BLaER1 (cell line): ENCODE measurements at regions not wholly inside any gene's neighbourhood (a gene's known extent, or its start where the extent isn't known, plus 50 kb on each side); places are given as distances from the start of the nearest gene placed in this dataset.

Experiments
- H3K27ac ChIP-seq: shearing (Covaris generic); formaldehyde crosslinking; 2 replicates; pipeline ENCODE4 v1.8.1; 2022
- H3K27me3 ChIP-seq: shearing (Covaris generic); formaldehyde crosslinking; 2 replicates; pipeline ENCODE4 v1.8.1; 2022
- H3K36me3 ChIP-seq: shearing (Covaris generic); formaldehyde crosslinking; 2 replicates; pipeline ENCODE4 v1.8.1; 2022
- H3K4me1 ChIP-seq: shearing (Covaris generic); formaldehyde crosslinking; 2 replicates; pipeline ENCODE4 v1.8.1; 2022
- H3K4me2 ChIP-seq: shearing (Covaris generic); formaldehyde crosslinking; 2 replicates; pipeline ENCODE4 v1.8.1; 2022
- H3K4me3 ChIP-seq: shearing (Covaris generic); formaldehyde crosslinking; 2 replicates; pipeline ENCODE4 v1.8.1; 2022
- H3K9ac ChIP-seq: shearing (Covaris generic); formaldehyde crosslinking; 2 replicates; pipeline ENCODE4 v1.8.1; 2022
- H3K9me3 ChIP-seq: shearing (Covaris generic); formaldehyde crosslinking; 2 replicates; pipeline ENCODE4 v1.8.1; 2022
- H4K20me1 ChIP-seq: shearing (Covaris generic); formaldehyde crosslinking; 2 replicates; pipeline ENCODE4 v1.8.1; 2022
- Cebpa-rat ChIP-seq: shearing (Covaris generic); IDR thresholded peaks from 2 replicates; pipeline ENCODE4 v1.8.1; 2022

GRCh38 chr7:84665339-84665738, 470.8 kb upstream of the SEMA3A start:
- Histone ChIP-seq H3K9me3 (no peaks in the 10 kb centered on the region), H3K4me2 (no peak overlapping the region), H3K27me3 (no peaks in the 10 kb centered on the region), H3K4me1 (peaks cover 10% of the 10 kb centered on the region), H3K27ac (no peak overlapping the region), H4K20me1 (no peaks in the 10 kb centered on the region), H3K4me3 (no peak overlapping the region), H3K36me3 (no peaks in the 10 kb centered on the region), H3K9ac (no peak overlapping the region)
- no peak for TF ChIP-seq Cebpa-rat

- Histone ChIP-seq H3K4me2 (no peak overlapping the region), H3K9me3 (no peaks in the 10 kb centered on the region), H3K4me3 (no peak overlapping the region), H3K4me1 (peaks cover 8% of the 10 kb centered on the region), H3K27me3 (no peaks in the 10 kb centered on the region), H3K27ac (no peak overlapping the region), H4K20me1 (no peaks in the 10 kb centered on the region), H3K36me3 (no peaks in the 10 kb centered on the region), H3K9ac (no peak overlapping the region)
- no peak for TF ChIP-seq Cebpa-rat
These were observed 470.0 kb upstream of the SEMA3A start for GRCh38 chr7:84664626-84665025.

GRCh38 chr7:84663224-84663623, 468.6 kb upstream of the SEMA3A start:
- Histone ChIP-seq H3K4me3 (no peak overlapping the region), H3K36me3 (no peaks in the 10 kb centered on the region), H3K9me3 (no peaks in the 10 kb centered on the region), H3K4me2 (no peak overlapping the region), H3K27ac (no peak overlapping the region), H3K27me3 (no peaks in the 10 kb centered on the region), H3K4me1 (no peaks in the 10 kb centered on the region), H3K9ac (no peak overlapping the region), H4K20me1 (no peaks in the 10 kb centered on the region)
- TF ChIP-seq Cebpa-rat, result no peak

- no peaks in the 10 kb centered on the region for H3K36me3 ChIP-seq
- no peaks in the 10 kb centered on the region for H4K20me1 ChIP-seq
- H3K4me3 ChIP-seq, result no peak overlapping the region
- H3K27me3 ChIP-seq, result no peaks in the 10 kb centered on the region
- no peak overlapping the region for H3K4me2 ChIP-seq
- TF ChIP-seq Cebpa-rat, result no peak
- H3K27ac ChIP-seq, result no peak overlapping the region
- no peaks in the 10 kb centered on the region for H3K4me1 ChIP-seq
- no peaks in the 10 kb centered on the region for H3K9me3 ChIP-seq
- H3K9ac ChIP-seq, result no peak overlapping the region
These were observed 463.7 kb upstream of the SEMA3A start for GRCh38 chr7:84658286-84658685.

GRCh38 chr7:84654273-84654672, 459.7 kb upstream of the SEMA3A start:
- Histone ChIP-seq H3K9ac (no peak overlapping the region), H3K27me3 (no peaks in the 10 kb centered on the region), H3K4me1 (no peaks in the 10 kb centered on the region), H3K36me3 (no peaks in the 10 kb centered on the region), H4K20me1 (no peaks in the 10 kb centered on the region), H3K4me2 (no peak overlapping the region), H3K4me3 (no peak overlapping the region), H3K27ac (no peak overlapping the region), H3K9me3 (no peaks in the 10 kb centered on the region)
- no peak for TF ChIP-seq Cebpa-rat

- TF ChIP-seq Cebpa-rat, result no peak
- Histone ChIP-seq H3K9me3 (no peaks in the 10 kb centered on the region), H4K20me1 (no peaks in the 10 kb centered on the region)
These were observed 457.3 kb upstream of the SEMA3A start for GRCh38 chr7:84651876-84652275.

GRCh38 chr7:84647797-84648757, 453.5 kb upstream of the SEMA3A start:
- no peaks in the 10 kb centered on the region for H3K36me3 ChIP-seq

More at GRCh38 chr7:84651876-84652275, 457.3 kb upstream of the SEMA3A start:
- Histone ChIP-seq H3K36me3 (no peaks in the 10 kb centered on the region), H3K4me3 (no peak overlapping the region), H3K27me3 (no peaks in the 10 kb centered on the region), H3K27ac (no peak overlapping the region), H3K4me2 (no peak overlapping the region), H3K9ac (no peak overlapping the region), H3K4me1 (no peaks in the 10 kb centered on the region)

GRCh38 chr7:84642611-84643010, 448.0 kb upstream of the SEMA3A start:
- H3K9me3 ChIP-seq, result no peaks in the 10 kb centered on the region
- H3K4me1 ChIP-seq, result no peaks in the 10 kb centered on the region
- H3K27me3 ChIP-seq, result no peaks in the 10 kb centered on the region
- no peak overlapping the region for H3K9ac ChIP-seq
- no peaks in the 10 kb centered on the region for H3K36me3 ChIP-seq
- no peaks in the 10 kb centered on the region for H4K20me1 ChIP-seq
- H3K27ac ChIP-seq, result no peak overlapping the region
- no peak overlapping the region for H3K4me2 ChIP-seq
- no peak overlapping the region for H3K4me3 ChIP-seq
- TF ChIP-seq Cebpa-rat, result no peak

More at GRCh38 chr7:84647797-84648757, 453.5 kb upstream of the SEMA3A start:
- H3K27ac ChIP-seq, result no peak overlapping the region
- H3K4me3 ChIP-seq, result no peak overlapping the region
- no peak for TF ChIP-seq Cebpa-rat
- H3K4me2 ChIP-seq, result no peak overlapping the region
- H3K27me3 ChIP-seq, result no peaks in the 10 kb centered on the region
- no peaks in the 10 kb centered on the region for H4K20me1 ChIP-seq
- H3K4me1 ChIP-seq, result no peaks in the 10 kb centered on the region
- no peak overlapping the region for H3K9ac ChIP-seq
- no peaks in the 10 kb centered on the region for H3K9me3 ChIP-seq

- Histone ChIP-seq H4K20me1 (no peaks in the 10 kb centered on the region), H3K27me3 (no peaks in the 10 kb centered on the region), H3K9me3 (no peaks in the 10 kb centered on the region), H3K4me3 (no peak overlapping the region), H3K36me3 (no peaks in the 10 kb centered on the region), H3K4me2 (no peak overlapping the region), H3K4me1 (no peaks in the 10 kb centered on the region), H3K27ac (no peak overlapping the region), H3K9ac (no peak overlapping the region)
- TF ChIP-seq Cebpa-rat, result no peak
These were observed 446.0 kb upstream of the SEMA3A start for GRCh38 chr7:84640637-84641036.

GRCh38 chr7:84638339-84638697, 443.7 kb upstream of the SEMA3A start:
- H3K4me1 ChIP-seq, result no peaks in the 10 kb centered on the region
- no peaks in the 10 kb centered on the region for H4K20me1 ChIP-seq
- no peak for TF ChIP-seq Cebpa-rat
- no peak overlapping the region for H3K9ac ChIP-seq
- no peaks in the 10 kb centered on the region for H3K27me3 ChIP-seq
- H3K36me3 ChIP-seq, result no peaks in the 10 kb centered on the region
- no peak overlapping the region for H3K27ac ChIP-seq
- H3K9me3 ChIP-seq, result no peaks in the 10 kb centered on the region
- H3K4me3 ChIP-seq, result no peak overlapping the region
- no peak overlapping the region for H3K4me2 ChIP-seq
